ENCODE measurements at regions not wholly inside any gene's neighbourhood (a gene's known extent, or its start where the extent isn't known, plus 50 kb on each side); places are given as distances from the start of the nearest gene placed in this dataset.
"Not testable (repeated sequence)": the region's sequence is repeated elsewhere in the genome, so short reads cannot be mapped to it uniquely, and the experiment has no call there.

GRCh38 chr5:45007102-45007501 lies 198.4 kb downstream of the MRPS30 start:
- not testable (repeated sequence) for TF ChIP-seq CTCF, POLR2A (IDR thresholded peaks at IDR 0.05)

Data from uterus (tissue), 2 donors.